ENCODE measurements at regions not wholly inside any gene's neighbourhood (a gene's known extent, or its start where the extent isn't known, plus 50 kb on each side); places are given as distances from the start of the nearest gene placed in this dataset.

DNA sequence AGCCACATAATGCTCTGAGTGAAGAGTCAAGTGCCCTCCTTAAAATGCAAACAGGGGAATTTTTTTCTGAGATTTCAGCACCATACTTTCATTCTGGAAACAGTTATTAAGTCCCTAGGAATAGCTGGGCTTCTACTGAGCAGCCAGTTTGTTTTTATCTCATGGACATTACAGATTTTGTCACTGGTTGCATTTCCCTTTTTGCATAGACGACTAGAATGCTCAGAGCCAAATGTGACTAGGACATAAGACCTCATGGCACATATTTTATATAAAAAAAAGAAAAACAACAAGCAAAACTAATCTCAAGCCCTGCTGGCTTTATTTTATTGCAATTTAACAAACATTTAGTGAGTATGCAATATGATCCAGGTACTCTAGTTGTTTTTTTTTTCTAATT lies 112.7 kb upstream of the NANOGP8 start:
- TF ChIP-seq SMC3 (IDR thresholded peaks at IDR 0.05; ENCODE audit: low read depth, low read length) (no peak), POLR2A (IDR thresholded peaks at IDR 0.05; ENCODE audit: low read depth, low read length) (no peak), MXI1 (IDR thresholded peaks at IDR 0.05; ENCODE audit: borderline replicate concordance, low read depth, low read length) (no peak), RAD21 (IDR thresholded peaks at IDR 0.05; ENCODE audit: low read length) (no peak), BHLHE40 (IDR thresholded peaks at IDR 0.05; ENCODE audit: low read depth, low read length) (no peak), CEBPB (IDR thresholded peaks at IDR 0.05; ENCODE audit: low read depth, low read length) (no peak), FOS (IDR thresholded peaks at IDR 0.05; ENCODE audit: low read depth, low read length) (no peak), MAFK (IDR thresholded peaks at IDR 0.05; ENCODE audit: low read depth, low read length) (no peak)
- TF ChIP-seq, protein P1, sequence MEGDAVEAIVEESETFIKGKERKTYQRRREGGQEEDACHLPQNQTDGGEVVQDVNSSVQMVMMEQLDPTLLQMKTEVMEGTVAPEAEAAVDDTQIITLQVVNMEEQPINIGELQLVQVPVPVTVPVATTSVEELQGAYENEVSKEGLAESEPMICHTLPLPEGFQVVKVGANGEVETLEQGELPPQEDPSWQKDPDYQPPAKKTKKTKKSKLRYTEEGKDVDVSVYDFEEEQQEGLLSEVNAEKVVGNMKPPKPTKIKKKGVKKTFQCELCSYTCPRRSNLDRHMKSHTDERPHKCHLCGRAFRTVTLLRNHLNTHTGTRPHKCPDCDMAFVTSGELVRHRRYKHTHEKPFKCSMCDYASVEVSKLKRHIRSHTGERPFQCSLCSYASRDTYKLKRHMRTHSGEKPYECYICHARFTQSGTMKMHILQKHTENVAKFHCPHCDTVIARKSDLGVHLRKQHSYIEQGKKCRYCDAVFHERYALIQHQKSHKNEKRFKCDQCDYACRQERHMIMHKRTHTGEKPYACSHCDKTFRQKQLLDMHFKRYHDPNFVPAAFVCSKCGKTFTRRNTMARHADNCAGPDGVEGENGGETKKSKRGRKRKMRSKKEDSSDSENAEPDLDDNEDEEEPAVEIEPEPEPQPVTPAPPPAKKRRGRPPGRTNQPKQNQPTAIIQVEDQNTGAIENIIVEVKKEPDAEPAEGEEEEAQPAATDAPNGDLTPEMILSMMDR (conservative IDR thresholded peaks at IDR 0.05; ENCODE audit: low read depth, low read length): no peak
- TF ChIP-seq, protein P2, sequence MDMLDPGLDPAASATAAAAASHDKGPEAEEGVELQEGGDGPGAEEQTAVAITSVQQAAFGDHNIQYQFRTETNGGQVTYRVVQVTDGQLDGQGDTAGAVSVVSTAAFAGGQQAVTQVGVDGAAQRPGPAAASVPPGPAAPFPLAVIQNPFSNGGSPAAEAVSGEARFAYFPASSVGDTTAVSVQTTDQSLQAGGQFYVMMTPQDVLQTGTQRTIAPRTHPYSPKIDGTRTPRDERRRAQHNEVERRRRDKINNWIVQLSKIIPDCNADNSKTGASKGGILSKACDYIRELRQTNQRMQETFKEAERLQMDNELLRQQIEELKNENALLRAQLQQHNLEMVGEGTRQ (IDR thresholded peaks at IDR 0.05; ENCODE audit: low read depth, low read length): no peak
